GM13977 (cell line): ENCODE measurements at regions not wholly inside any gene's neighbourhood (a gene's known extent, or its start where the extent isn't known, plus 50 kb on each side); places are given as distances from the start of the nearest gene placed in this dataset.

Experiments used
- DNase-seq: peaks from one replicate; pipeline ENCODE4 v3.0.0; 2012; ENCODE audit warnings: low spot score
- in situ Hi-C: fragments of 300-500 bp; cut with MboI; formaldehyde crosslinking; loops from one replicate; pipeline ENCODE4 v1.12.0; 2022; ENCODE audit warnings: low sequenced_read_pairs, low pct_unique_long_range_greater_than_20kb, mixed read lengths, inconsistent platforms; ENCODE audit not compliant: unreplicated experiment
- TF ChIP-seq, protein P1 (sequence below): IDR thresholded peaks from 2 replicates; pipeline ENCODE4 v1.5.1; 2012; ENCODE audit warnings: mild to moderate bottlenecking, control low read depth; ENCODE audit not compliant: insufficient read depth; ENCODE audit errors: extremely low read depth, missing control alignments

DNA sequence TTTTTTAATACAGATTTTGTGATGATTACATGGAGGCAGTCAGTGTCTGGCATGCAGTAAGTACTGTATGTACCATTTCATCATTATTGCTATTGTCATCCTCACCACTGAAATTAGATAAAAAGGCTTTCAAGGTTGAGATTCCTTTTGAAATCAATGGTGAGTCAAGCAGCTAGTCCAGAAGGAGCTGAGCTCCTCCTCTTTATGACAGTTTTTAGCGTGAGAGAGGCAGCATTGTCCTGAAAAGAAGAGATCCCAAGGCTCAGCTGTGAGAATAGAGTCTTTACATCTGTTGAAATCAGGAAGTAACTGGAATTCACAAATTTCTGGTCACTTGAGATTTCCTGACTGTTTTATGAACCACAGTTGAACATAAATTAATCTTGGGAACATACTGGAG is 161.9 kb downstream of the PAX1 start:
- TF ChIP-seq, protein P1, sequence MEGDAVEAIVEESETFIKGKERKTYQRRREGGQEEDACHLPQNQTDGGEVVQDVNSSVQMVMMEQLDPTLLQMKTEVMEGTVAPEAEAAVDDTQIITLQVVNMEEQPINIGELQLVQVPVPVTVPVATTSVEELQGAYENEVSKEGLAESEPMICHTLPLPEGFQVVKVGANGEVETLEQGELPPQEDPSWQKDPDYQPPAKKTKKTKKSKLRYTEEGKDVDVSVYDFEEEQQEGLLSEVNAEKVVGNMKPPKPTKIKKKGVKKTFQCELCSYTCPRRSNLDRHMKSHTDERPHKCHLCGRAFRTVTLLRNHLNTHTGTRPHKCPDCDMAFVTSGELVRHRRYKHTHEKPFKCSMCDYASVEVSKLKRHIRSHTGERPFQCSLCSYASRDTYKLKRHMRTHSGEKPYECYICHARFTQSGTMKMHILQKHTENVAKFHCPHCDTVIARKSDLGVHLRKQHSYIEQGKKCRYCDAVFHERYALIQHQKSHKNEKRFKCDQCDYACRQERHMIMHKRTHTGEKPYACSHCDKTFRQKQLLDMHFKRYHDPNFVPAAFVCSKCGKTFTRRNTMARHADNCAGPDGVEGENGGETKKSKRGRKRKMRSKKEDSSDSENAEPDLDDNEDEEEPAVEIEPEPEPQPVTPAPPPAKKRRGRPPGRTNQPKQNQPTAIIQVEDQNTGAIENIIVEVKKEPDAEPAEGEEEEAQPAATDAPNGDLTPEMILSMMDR = no peak
- no peak for DNase-seq
- in situ Hi-C loops = no loop called here

DNA sequence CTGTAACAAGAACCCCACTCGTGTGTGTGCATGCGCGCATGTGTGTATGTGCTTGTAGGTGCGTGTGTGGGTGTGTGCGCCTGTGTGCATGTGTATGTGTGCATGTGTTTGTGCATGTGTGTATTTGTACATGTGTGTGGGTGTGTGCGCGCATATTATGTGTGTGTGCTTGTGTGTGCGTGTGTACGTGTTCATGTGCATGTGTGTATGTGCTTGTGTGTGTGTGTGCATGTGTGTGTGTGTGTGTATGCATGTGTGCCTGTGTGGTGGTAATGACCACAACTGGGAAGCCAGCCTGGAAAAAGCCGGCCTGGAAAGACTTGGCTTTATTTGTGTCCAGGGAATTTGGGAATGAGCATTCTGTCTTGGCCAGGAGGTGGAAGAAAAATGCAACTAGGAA is 157.5 kb downstream of the PAX1 start:
- TF ChIP-seq, protein P1 = no peak

DNA sequence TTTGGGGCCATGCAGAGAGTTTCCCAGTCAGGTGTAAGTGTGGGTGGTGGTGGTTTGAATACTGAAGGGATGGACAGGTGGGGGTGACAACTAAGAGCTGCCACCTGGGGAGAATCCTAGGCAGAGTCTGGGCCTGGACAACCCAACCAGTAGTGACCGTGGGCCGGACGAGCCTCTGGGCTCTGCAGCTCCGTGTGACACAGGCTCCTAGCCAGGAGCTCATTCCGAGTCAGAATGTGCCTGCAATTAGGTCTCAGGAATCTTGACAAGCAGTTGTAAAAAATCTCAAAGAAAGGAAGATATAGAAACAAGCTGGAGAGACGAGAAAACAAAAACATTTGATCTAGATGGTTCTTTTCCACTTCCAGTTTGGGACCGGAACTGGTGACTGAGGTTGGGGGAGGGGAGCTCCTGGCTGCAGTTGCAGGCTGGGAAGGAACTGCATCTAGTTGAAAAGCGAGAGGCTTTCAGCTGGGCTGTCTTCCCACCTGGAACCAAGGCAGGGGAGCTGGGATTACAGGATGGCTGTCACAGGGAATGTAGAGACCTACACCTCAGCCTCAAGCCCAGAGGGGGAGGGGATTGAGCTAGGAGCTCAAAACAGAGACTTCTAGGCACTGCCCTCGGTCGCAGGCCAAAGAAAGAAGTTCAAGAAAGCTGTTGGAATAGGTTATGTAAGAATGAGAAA is 156.9 kb downstream of the PAX1 start:
- no peak for DNase-seq
- TF ChIP-seq, protein P1 = no peak
- in situ Hi-C loops = no loop called here

More for the DNA sequence above, 157.5 kb downstream of the PAX1 start:
- in situ Hi-C loops = no loop called here
- DNase-seq = no peak

DNA sequence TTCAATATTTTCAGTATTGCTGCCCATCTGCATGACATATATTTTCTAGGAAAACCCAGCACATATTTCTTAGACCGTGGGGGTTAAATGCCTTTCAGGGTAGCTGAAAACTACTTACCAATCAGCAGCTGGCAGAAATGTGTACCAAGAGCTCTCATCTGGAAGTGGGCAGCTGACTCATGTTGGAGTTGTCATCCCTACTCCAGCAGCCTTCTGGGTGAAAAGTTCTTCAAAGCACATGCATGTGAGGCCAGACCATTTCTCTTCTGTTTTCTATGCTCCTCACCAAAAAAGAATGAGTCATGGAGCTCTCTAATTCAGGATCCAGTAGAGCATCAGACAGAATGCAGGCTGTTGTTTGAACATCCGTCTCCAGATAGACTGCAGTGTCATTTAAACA is 135.5 kb downstream of the PAX1 start:
- no peak for DNase-seq
- TF ChIP-seq, protein P1 = no peak
- in situ Hi-C loops = no loop called here

DNA sequence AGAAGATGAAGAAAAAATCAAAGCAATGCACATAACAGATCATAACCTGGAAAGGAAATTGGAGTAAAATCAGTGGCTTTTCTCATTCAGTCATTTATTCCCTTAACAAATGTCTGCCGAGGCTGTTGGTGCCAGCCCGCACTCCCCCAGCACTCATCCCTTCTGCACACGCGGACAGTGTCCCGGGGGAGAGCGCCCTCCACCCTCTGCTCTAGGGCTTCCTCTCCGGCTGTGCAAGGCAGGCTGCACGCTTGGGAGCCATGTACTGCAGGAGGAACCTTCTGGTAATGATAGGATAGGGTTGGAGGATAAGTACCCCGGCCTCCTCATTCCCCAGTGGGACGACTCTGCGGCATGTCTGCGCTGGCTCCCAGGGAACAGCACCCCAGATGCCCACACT is 134.5 kb downstream of the PAX1 start:
- DNase-seq = no peak
- in situ Hi-C loops = no loop called here
- TF ChIP-seq, protein P1 = no peak

DNA sequence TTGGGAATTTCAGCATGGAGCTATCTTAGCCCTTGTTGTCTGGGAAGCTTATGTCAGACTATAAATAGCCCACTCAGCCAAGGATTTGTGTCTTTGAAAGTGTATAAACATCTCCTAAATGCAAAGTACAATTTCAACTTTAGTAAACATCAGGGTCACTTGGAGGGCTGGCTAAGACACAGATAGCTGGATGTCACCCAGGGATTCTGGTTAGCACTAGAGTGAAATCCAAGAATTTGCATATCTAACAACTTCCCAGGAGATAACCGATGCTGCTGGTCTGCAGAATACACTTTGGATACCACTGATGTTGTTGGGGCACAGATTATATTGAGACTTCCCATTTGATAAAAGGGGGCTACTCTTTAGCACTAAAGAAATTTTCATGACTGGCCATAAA is 130.9 kb downstream of the PAX1 start:
- in situ Hi-C loops = no loop called here
- TF ChIP-seq, protein P1 = no peak
- DNase-seq = no peak
